HCT116 (cell line): ENCODE measurements at regions not wholly inside any gene's neighbourhood (a gene's known extent, or its start where the extent isn't known, plus 50 kb on each side); places are given as distances from the start of the nearest gene placed in this dataset.

Source experiments
- EZH2 ChIP-seq: fragments of 200-600 bp; sonication (generic); IDR thresholded peaks from 2 replicates; pipeline ENCODE4 v1.6.1; 2017; ENCODE audit warnings: antibody characterized with exemption, mixed run types
- EZH2phosphoT487 ChIP-seq: fragments of 200-600 bp; IDR thresholded peaks from 2 replicates; pipeline ENCODE4 v1.6.1; 2018; ENCODE audit warnings: antibody characterized with exemption, borderline replicate concordance
- FOSL1 ChIP-seq: IDR thresholded peaks from 2 replicates; pipeline ENCODE4 v1.6.1; 2012; ENCODE audit warnings: low read depth
- POLR2A ChIP-seq: IDR thresholded peaks from 2 replicates; pipeline ENCODE4 v1.7.0; 2011; ENCODE audit warnings: borderline replicate concordance; ENCODE audit not compliant: insufficient read depth, insufficient read length; ENCODE audit errors: extremely low read depth
- REST ChIP-seq: IDR thresholded peaks from 2 replicates; pipeline ENCODE4 v1.6.1; 2012; ENCODE audit warnings: low read depth
- TCF7L2 ChIP-seq: IDR thresholded peaks from 2 replicates; pipeline ENCODE4 v1.7.0; 2011; ENCODE audit warnings: borderline replicate concordance, inconsistent platforms; ENCODE audit not compliant: insufficient read depth, insufficient read length; ENCODE audit errors: extremely low read depth
- YY1 ChIP-seq: IDR thresholded peaks from 2 replicates; pipeline ENCODE4 v1.6.1; 2011; ENCODE audit warnings: low read length, low read depth, moderate library complexity, mild to moderate bottlenecking; ENCODE audit not compliant: insufficient replicate concordance; ENCODE audit errors: extremely low read depth
- ZFX ChIP-seq: fragments of 450-650 bp; IDR thresholded peaks from 2 replicates; pipeline ENCODE4 v1.6.1; 2017

GRCh38 chr6:128672023-128672422 is 151.6 kb upstream of the PTPRK start:
- TF ChIP-seq EZH2phosphoT487 (no peak), REST (no peak), FOSL1 (no peak), POLR2A (no peak), YY1 (no peak), ZFX (no peak), EZH2 (no peak), TCF7L2 (no peak)
